HepG2 (cell line): ENCODE measurements at regions not wholly inside any gene's neighbourhood (a gene's known extent, or its start where the extent isn't known, plus 50 kb on each side); places are given as distances from the start of the nearest gene placed in this dataset.

Experiments used
- ATAC-seq: fragments of 200-7000 bp; cut with Tn5 transposase; 3 replicates; pipeline ENCODE4 v1.9.1; 2020; ENCODE audit warnings: mild to moderate bottlenecking, moderate library complexity
- BruUV-seq: library from RNA; stranded (reverse); fragments of 400-500 nt; replicated peaks from 2 replicates; lab custom pipeline; 2021; lab: Mats Ljungman, UMichigan
- CTCF ChIA-PET: fragments of 300-600 bp; formaldehyde crosslinking; extraction: SDS; loops from one replicate; lab custom pipeline; 2021; ENCODE audit warnings: low total read pairs, inconsistent platforms, low intra/inter-chr PET ratio; lab: Yijun Ruan, JAX
- POLR2A ChIA-PET: fragments of 350-600 bp; sonication (Branson Sonifier 250); formaldehyde crosslinking; loops from one replicate; lab custom pipeline; 2020; ENCODE audit warnings: antibody characterized with exemption, inconsistent platforms; lab: Yijun Ruan, JAX
- DNase-seq: peaks from one replicate; pipeline ENCODE4 v3.0.0-alpha.2; 2015; ENCODE audit warnings: low spot score
- FAIRE-seq: peaks from 3 replicates; lab custom pipeline; 2011; peaks lifted over from hg19 to GRCh38; lab: Jason Lieb, UNC
- H2AFZ ChIP-seq: one replicate; pipeline ENCODE4 v1.6.1; 2011; ENCODE audit warnings: low read length, inconsistent platforms
- H3K27ac ChIP-seq: fragments of 300-600 bp; 3 replicates; pipeline ENCODE4 v1.8.0; 2011; ENCODE audit warnings: mixed run types, mild to moderate bottlenecking, mixed read lengths, low read length, inconsistent platforms; ENCODE audit not compliant: insufficient read depth; ENCODE audit errors: extremely low read length
- H3K27me3 ChIP-seq, 2 experiments: fragments of 200-600 bp in 1 of 2; 2 replicates in 1 of 2; 3 replicates in 1 of 2; pipeline versions ENCODE4 v1.6.0 to v1.8.0; 2011; ENCODE audit warnings: low read length in 2 of 2, mild to moderate bottlenecking in 2 of 2, moderate library complexity in 2 of 2, inconsistent platforms in 1 of 2; ENCODE audit not compliant: insufficient read depth in 2 of 2, control insufficient read depth in 1 of 2
- H3K36me3 ChIP-seq, 2 experiments: fragments of 200-600 bp in 1 of 2; replicated peaks in 1 of 2; 2 replicates in 1 of 2; 3 replicates in 1 of 2; pipeline versions ENCODE4 v1.5.1 to v1.8.0; 2011; ENCODE audit warnings: low read length in 2 of 2, inconsistent platforms in 1 of 2; ENCODE audit not compliant: insufficient read depth in 2 of 2, control insufficient read depth in 1 of 2
- H3K4me1 ChIP-seq: 2 replicates; pipeline ENCODE4 v1.5.1; 2012; ENCODE audit warnings: low read length, inconsistent platforms; ENCODE audit not compliant: insufficient read depth
- H3K4me2 ChIP-seq: 2 replicates; pipeline ENCODE4 v1.6.0; 2011; ENCODE audit warnings: low read depth, low read length, inconsistent platforms
- H3K4me3 ChIP-seq, 3 experiments: fragments of 200-600 bp in 1 of 3; sonication (generic), shearing (Covaris generic) in 1 of 3; replicated peaks in 1 of 3; 2 replicates each; pipeline ENCODE4 v1.5.1; 2011 to 2016; ENCODE audit warnings: low read length in 3 of 3, inconsistent platforms in 2 of 3, low read depth in 2 of 3, mild to moderate bottlenecking in 2 of 3, control low read depth in 1 of 3, mixed read lengths in 1 of 3; ENCODE audit not compliant: insufficient read depth in 1 of 3
- H3K79me2 ChIP-seq: one replicate; pipeline ENCODE4 v1.6.1; 2011; ENCODE audit warnings: low read length, inconsistent platforms; ENCODE audit not compliant: insufficient read depth
- H3K9ac ChIP-seq: 2 replicates; pipeline ENCODE4 v1.6.0; 2011; ENCODE audit warnings: mild to moderate bottlenecking, low read depth, low read length, inconsistent platforms; ENCODE audit not compliant: insufficient read depth
- H3K9me3 ChIP-seq: 2 replicates; pipeline ENCODE4 v1.5.1; 2012; ENCODE audit warnings: mild to moderate bottlenecking, low read length
- H4K20me1 ChIP-seq: 2 replicates; pipeline ENCODE4 v1.6.0; 2011; ENCODE audit warnings: inconsistent platforms, mild to moderate bottlenecking, low read length, moderate library complexity; ENCODE audit not compliant: insufficient read depth
- DPF2 ChIP-seq: sonication (generic); formaldehyde crosslinking; IDR thresholded peaks from 2 replicates; pipeline ENCODE4 v1.4.0; 2020; ENCODE audit warnings: mild to moderate bottlenecking, low read depth, missing genetic modification reagents, borderline replicate concordance
- EED ChIP-seq: sonication (generic); formaldehyde crosslinking; IDR thresholded peaks from 2 replicates; pipeline ENCODE4 v1.5.0; 2020; ENCODE audit warnings: mild to moderate bottlenecking, missing genetic modification reagents
- HNF4G ChIP-seq, 2 experiments: sonication (generic) in 1 of 2; formaldehyde crosslinking in 1 of 2; IDR thresholded peaks; 2 replicates each; pipeline versions ENCODE4 v1.4.0 to v1.6.1; 2011 to 2020; ENCODE audit warnings: borderline replicate concordance in 2 of 2, low read depth in 2 of 2, mild to moderate bottlenecking in 2 of 2, low read length in 1 of 2, missing genetic modification reagents in 1 of 2, moderate library complexity in 1 of 2
- KDM5A ChIP-seq: fragments of 200-600 bp; sonication (generic); IDR thresholded peaks from 2 replicates; pipeline ENCODE4 v1.7.0; 2018; ENCODE audit warnings: antibody characterized with exemption, mild to moderate bottlenecking, low read length, borderline replicate concordance
- NCOA5 ChIP-seq: sonication (generic); formaldehyde crosslinking; IDR thresholded peaks from 2 replicates; pipeline ENCODE4 v1.4.0; 2020; ENCODE audit warnings: missing genetic modification reagents
- PBX2 ChIP-seq: IDR thresholded peaks from 2 replicates; pipeline ENCODE4 v1.6.1; 2016; ENCODE audit warnings: control low read depth
- POLR2G ChIP-seq: fragments of 200-400 bp; formaldehyde crosslinking; IDR thresholded peaks from 2 replicates; pipeline ENCODE4 v1.6.1; 2018; ENCODE audit warnings: mild to moderate bottlenecking, low read depth, low read length, moderate library complexity
- ZBTB2 ChIP-seq: sonication (generic); formaldehyde crosslinking; IDR thresholded peaks from 2 replicates; pipeline ENCODE4 v1.8.0; 2022; ENCODE audit warnings: low read depth, missing genetic modification reagents
- ZHX2 ChIP-seq, 2 experiments: sonication (generic) in 1 of 2; formaldehyde crosslinking in 1 of 2; IDR thresholded peaks; 2 replicates each; pipeline versions ENCODE4 v1.6.1 to v1.9.0; 2014 to 2022; ENCODE audit warnings: antibody characterized with exemption in 1 of 2, borderline replicate concordance in 1 of 2, inconsistent platforms in 1 of 2, low read depth in 1 of 2, missing genetic modification reagents in 1 of 2
- ZKSCAN1 ChIP-seq: fragments of 150-350 bp; IDR thresholded peaks from 2 replicates; pipeline ENCODE4 v1.6.1; 2014; ENCODE audit warnings: low read length
- ZNF18 ChIP-seq: sonication (generic); formaldehyde crosslinking; IDR thresholded peaks from 2 replicates; pipeline ENCODE4 v1.8.0; 2022; ENCODE audit warnings: mild to moderate bottlenecking, missing genetic modification reagents; ENCODE audit not compliant: insufficient replicate concordance
- ZNF232 ChIP-seq: sonication (generic); formaldehyde crosslinking; IDR thresholded peaks from 2 replicates; pipeline ENCODE4 v1.4.0; 2020; ENCODE audit warnings: missing genetic modification reagents, borderline replicate concordance
- WGBS: methylation state at CpG from one replicate; pipeline ENCODE4 v1.1.6; 2017; ENCODE audit warnings: low lambda C conversion rate; 5-methylcytosine and 5-hydroxymethylcytosine counted together
- in situ Hi-C: cut with HindIII; loops from 2 replicates; pipeline ENCODE4 v1.10.0; 2017; ENCODE audit warnings: low pct_unique_long_range_greater_than_20kb; ENCODE audit not compliant: extremely low pct_ligation_motif_present
- intact Hi-C: fragments of 100-400 bp; cut with micrococcal nuclease; formaldehyde crosslinking; loops from one replicate; pipeline ENCODE4 v1.10.0; 2022; ENCODE audit not compliant: unreplicated experiment

GRCh38 chr18:21184396-21184996, 57.5 kb upstream of the GREB1L start:
- Histone ChIP-seq H3K9me3 (no peaks in the 10 kb centered on the region), H3K27ac (no peak overlapping the region), H3K4me1 (peaks cover 7% of the 10 kb centered on the region), H2AFZ (no peak overlapping the region), H3K9ac (no peak overlapping the region), H3K79me2 (no peaks in the 10 kb centered on the region), H3K36me3 (no peaks in the 10 kb centered on the region), H3K4me2 (no peak overlapping the region), H4K20me1 (no peaks in the 10 kb centered on the region), H3K27me3 (no peaks in the 10 kb centered on the region), H3K4me3 (no peak overlapping the region)
- no TSS peak for BruUV-seq
- POLR2A ChIA-PET: no interaction called here
- CTCF ChIA-PET: no interaction called here
- TF ChIP-seq ZHX2 (IDR thresholded peaks at IDR 0.05; ENCODE audit: low read depth) (no peak), ZHX2 (CRISPR knock-in tag; IDR thresholded peaks at IDR 0.05; ENCODE audit: borderline replicate concordance) (no peak), KDM5A (no peak), ZKSCAN1 (no peak), ZNF18 (no peak), ZBTB2 (CRISPR knock-in tag) (no peak), PBX2 (no peak), DPF2 (CRISPR knock-in tag) (no peak), EED (CRISPR knock-in tag) (no peak), NCOA5 (CRISPR knock-in tag) (no peak), HNF4G (IDR thresholded peaks at IDR 0.05; ENCODE audit: borderline replicate concordance, low read depth, low read length) (no peak), HNF4G (CRISPR knock-in tag; IDR thresholded peaks at IDR 0.05; ENCODE audit: borderline replicate concordance, low read depth) (no peak), ZNF232 (no peak), POLR2G (no peak)
- ATAC-seq: no peak
- FAIRE-seq: no peak
- in situ Hi-C loops: loop anchor here (10.0 kb wide), 1 partner anchor 210 kb away; no protein-coding TSS in a partner anchor
- WGBS: 36% methylated on average over 7 of the region's 7 CpGs
- intact Hi-C loops: no loop called here
- no peak for DNase-seq
